C1 segment of cervical spinal cord (tissue), 14 donors: ENCODE measurements at regions not wholly inside any gene's neighbourhood (a gene's known extent, or its start where the extent isn't known, plus 50 kb on each side); places are given as distances from the start of the nearest gene placed in this dataset.
"Not testable (repeated sequence)": the region's sequence is repeated elsewhere in the genome, so short reads cannot be mapped to it uniquely, and the experiment has no call there.

Experiments used
- DNase-seq, 14 donors: peaks; one replicate each; lab custom pipeline; 2025; lab: John Stamatoyannopoulos, UW

GRCh38 chr12:19904819-19905218 lies 463.5 kb upstream of the PDE3A start:
- DNase-seq, result no peak

DNA sequence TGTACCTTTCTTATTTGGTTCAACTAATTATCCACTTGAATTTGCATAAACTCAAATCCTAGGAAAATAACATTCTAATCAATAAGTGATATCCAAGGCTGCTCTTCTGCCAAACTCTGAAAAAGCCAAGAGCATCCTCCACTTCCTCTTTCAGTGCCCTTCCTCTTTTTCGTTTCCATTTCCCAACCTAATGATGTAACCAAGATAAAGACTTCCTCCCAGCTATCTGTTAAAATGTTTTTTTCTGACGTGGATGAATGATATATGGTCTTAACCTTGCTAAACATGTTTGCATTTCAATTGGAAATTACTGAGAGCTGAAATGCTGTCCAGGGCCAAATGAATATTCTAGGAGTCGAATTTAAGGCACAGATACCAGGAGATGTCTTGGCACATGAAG lies 459.5 kb upstream of the PDE3A start:
- DNase-seq, result no peak

DNA sequence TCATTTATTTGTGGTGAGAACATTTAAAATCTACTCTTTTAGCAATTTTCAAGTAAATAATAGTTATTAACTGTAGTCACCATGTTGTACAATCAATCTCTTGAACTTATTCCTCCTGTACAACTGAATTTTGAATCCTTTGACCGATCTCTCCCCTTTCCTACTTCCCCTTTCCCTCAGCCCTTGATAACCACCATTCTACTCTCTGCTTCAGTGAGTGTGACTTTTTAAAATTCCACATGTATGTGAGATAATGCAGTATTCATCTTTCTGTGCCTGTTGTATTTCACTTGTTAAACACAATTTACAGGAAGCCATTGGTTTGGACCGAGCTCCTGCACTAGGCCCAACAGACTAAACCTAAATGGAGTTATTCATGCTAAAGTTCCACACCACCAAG lies 458.9 kb upstream of the PDE3A start:
- DNase-seq, result no peak

DNA sequence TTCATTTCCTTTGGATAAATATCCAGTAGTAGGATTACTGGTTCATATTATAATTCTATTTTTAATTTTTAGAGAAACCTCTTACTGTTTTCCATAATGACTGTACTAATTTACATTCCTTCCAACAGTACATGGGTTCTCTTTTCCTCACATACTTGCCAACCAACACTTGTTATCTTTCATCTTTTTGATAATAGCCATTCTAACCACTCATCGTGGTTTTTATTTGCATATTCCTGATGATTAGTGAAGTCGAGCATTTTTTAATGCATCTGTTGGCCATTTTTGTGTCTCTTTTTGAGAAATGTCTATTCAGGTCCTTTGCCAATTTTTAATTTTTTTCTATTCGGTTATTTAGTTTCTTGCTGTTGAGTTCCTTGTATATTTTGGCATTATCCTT lies 457.7 kb upstream of the PDE3A start:
- no peak for DNase-seq

GRCh38 chr12:19912991-19913390 lies 455.3 kb upstream of the PDE3A start:
- no peak for DNase-seq

DNA sequence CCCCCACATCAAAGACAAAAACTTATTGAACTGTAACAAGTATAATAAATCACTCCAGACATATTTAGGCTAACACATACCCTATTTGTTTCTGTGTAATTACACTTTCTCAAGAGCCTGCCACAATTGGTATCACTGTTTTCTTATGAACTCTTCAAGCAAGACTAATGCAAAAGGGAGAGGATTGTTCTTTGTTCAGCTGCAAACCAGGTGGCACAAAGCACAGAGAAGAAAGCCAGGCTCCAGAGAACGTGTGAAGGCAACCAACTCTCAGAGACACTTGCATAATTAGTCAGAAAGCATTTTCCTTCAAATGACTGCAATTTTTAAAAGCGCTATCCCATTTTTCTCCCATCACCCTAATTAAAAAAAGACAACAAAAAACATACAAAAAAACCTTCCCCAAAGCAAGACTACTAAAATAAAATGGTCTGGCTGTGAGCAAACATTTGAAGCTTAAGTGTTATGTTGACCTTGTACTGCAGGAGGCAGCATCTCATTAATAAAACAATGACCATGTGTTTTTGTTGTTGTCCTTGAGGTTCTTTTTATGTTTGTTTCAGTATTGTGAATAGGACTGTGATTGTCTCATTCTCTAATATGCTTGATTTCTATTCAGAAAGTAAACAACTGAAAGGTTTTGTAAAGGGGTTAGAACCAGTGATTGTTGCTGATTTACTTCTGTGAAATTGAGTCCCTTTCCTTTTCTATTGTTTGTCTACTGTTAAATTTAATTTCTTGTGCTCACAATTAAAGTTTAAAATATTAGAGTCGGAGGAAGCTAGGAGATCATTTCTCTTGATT lies 452.7 kb upstream of the PDE3A start:
- DNase-seq, result no peak

GRCh38 chr12:19916196-19916753 lies 452.1 kb upstream of the PDE3A start:
- DNase-seq, result no peak

DNA sequence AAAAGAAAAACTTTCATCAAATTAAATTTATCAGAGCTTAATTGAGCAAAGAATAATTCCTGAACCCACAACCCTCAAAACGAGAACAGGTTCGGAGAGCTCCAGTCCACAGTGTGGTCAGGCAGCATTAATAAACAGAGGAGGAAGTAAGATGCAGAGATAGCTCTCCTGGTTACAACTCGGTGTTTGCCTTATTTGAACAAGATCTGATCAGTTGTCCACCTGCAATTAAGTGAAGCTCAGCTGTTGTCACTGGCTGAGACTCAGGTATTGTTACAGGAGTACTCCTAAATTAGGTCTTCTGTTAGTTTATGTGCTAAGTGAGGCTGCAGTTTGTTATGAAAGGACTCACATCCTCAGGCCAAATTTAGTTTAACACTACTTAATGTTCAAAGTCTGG lies 451.4 kb upstream of the PDE3A start:
- DNase-seq, result no peak

GRCh38 chr12:19921716-19922115 lies 446.6 kb upstream of the PDE3A start:
- DNase-seq, result not testable (repeated sequence)

- DNase-seq, result no peak
These were observed 445.6 kb upstream of the PDE3A start for GRCh38 chr12:19922717-19923116.

GRCh38 chr12:19924360-19924759 lies 444.0 kb upstream of the PDE3A start:
- no peak for DNase-seq

GRCh38 chr12:19925841-19926240 lies 442.5 kb upstream of the PDE3A start:
- no peak for DNase-seq

DNA sequence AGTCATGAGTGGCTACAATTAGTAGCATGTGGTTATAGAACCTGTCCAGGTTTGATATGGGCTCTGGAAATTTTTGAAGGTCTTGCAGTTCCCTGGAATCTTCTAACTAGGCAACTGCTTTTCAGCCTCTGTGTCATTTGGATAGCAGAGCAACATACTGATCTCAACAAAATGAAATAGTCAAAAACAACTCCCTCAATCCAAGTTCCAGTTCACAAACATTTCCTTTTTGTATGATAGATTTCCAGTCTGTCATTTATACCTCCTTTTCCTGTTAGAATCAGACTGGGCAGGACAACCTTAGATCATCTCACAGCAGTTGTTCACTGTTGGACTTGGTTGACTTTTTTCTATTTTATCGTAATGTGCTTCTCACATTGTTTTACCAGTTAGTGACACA lies 442.1 kb upstream of the PDE3A start:
- no peak for DNase-seq

DNA sequence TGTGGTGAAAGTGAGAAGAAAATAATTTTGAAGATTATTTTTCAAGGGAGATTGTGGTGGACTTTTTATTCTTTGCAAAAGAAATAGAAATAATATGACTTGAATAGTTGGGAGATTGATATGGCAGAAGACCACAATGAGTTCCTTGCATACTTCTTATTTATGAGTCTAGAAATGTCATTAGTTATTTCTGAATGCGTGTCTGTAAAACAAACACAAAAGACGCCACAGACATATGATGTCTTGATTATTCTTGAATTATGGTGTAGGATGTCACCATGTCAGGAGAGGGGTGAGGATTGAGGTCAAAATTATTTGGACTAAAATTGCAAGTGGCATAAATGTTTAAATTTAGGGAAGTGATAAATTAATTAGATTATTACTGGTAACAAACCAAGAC lies 440.7 kb upstream of the PDE3A start:
- DNase-seq, result no peak

DNA sequence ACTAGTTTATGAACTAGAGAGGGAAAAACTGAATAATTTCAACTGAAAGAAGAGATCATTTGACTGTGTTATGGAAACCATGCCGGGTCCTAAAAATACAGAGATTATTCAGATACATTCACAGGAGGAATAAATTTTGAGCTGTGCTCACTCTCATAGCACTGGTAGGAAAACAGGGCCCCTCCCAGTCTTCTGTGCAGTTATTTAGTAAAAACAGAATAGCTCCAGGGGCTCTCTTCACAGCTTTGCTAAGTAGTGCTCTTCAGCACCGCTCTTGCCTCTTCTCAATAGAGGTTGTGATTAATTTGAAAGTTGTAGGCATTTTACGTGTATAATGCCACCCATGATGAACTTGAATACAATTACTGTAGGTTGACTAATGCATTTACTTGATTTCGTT lies 435.9 kb upstream of the PDE3A start:
- DNase-seq, result no peak

GRCh38 chr12:19933924-19934323 lies 434.4 kb upstream of the PDE3A start:
- DNase-seq, result no peak

DNA sequence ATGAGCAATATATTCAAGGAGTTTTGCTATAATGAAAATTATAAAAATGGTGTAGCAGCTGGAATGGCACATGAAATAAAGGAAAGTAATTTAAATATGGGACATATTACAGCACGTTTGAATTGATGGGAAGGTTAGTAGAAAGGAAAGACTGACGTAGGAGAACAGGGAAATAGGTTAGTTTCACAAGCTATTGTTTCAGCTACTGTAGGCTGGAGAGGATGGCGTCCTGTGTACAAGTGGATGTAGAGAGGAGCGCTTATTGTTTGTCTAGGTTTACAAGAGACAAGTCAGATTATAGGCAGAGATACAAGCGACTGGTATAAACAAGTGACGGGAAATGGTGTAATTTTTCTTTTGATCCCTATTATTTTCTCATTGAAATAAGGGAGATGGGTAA lies 431.2 kb upstream of the PDE3A start:
- no peak for DNase-seq

DNA sequence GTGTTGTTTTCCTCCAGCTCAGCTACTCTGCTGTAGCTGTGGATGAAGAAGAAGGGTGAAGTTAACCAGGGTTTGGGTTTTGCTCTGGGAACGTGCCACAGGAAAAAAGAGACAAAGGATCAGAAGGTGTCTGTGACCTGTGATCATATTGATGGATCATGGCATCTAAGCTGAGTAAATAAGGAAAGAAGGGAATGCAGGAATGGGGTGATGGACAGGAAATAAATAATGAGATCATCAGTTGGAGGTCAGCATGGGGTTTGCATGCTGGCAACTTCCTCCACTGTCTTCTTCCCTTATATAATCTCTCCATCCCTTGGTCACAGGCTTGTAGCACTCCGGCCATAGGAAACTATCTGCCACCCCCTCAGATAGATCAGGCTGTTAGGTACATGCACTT lies 430.3 kb upstream of the PDE3A start:
- DNase-seq, result no peak

DNA sequence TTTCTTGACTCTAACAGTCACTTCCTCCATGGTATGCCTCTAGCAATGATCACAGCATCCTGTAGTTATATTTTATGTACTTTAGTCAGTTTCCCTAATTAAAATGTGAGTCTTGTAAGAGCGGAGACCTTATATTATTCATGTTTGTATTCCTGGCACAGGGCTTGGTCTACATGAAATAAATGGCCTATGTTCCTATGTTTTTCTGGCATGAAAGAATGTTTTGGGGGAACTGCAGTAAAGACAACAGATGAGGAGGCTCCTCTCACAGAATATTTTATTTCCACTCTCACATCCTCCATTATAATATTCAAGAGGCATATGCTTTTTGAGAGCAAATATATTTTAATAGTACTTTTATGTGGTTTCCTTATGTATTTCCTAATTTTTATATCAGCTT lies 429.8 kb upstream of the PDE3A start:
- DNase-seq, result no peak

DNA sequence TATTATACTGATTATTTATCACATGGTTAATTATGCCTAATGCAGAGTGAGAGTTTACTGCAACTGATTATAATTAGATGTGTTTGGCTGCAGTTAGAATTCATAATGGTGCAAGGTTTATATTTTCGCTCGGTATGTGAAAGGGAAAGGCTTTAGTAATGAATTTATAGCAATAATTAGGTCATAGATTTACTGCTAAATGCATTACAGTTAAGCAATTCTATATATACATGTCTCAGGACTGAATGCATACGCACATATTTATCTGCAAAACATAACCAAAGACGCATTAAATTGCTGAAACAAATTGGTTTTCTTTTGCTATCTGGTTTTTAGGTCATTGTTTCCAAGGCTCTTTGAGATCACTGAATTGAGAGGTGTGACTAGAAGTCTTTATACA lies 428.1 kb upstream of the PDE3A start:
- DNase-seq, result no peak

DNA sequence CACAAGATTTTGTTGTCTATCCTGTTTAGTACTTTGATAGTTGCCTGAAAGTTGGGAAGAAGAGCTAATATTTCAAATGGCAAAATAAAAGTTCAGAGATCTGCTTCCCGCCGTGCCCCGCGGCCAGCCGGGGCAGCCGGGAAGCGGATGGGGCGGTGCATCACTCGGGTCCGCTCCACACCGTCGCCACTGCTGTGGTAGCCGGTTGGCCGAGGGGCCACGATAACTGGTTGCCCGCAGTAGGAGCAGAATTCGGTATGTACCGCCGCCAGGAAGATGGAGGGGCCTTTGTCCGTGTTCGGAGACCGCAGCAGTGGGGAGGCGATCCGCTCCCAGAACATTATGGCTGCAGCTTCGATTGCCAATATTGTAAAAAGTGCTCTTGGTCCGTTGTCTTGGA lies 427.2 kb upstream of the PDE3A start:
- no peak for DNase-seq

GRCh38 chr12:19945559-19946435 lies 422.5 kb upstream of the PDE3A start:
- no peak for DNase-seq

GRCh38 chr12:19946550-19946949 lies 421.8 kb upstream of the PDE3A start:
- DNase-seq, result no peak
